ENCODE measurements at regions not wholly inside any gene's neighbourhood (a gene's known extent, or its start where the extent isn't known, plus 50 kb on each side); places are given as distances from the start of the nearest gene placed in this dataset.

- no peak for DNase-seq
These were observed 79.3 kb upstream of the RBMS3 start for GRCh38 chr3:29201604-29202003.

- DNase-seq: no peak
These were observed 78.5 kb upstream of the RBMS3 start for GRCh38 chr3:29202378-29202777.

DNA sequence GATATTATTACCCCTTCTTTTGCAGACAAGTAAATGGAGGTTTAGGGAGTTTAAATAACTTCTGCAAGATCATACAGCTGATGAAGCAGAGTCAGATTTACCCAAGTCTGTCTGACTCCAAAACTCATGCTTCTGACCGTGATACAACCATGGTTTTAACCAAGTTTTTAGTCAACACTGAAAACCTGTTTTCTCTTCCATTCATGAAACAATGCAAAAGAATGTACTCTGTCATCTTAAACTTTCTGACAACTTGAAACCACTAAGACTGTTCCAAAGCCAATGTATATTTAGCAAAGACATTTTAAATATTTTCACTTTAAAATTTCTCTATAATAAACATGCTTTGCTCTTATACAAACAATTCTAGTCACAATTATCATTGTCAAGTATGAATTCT lies 77.0 kb upstream of the RBMS3 start:
- no peak for DNase-seq

DNA sequence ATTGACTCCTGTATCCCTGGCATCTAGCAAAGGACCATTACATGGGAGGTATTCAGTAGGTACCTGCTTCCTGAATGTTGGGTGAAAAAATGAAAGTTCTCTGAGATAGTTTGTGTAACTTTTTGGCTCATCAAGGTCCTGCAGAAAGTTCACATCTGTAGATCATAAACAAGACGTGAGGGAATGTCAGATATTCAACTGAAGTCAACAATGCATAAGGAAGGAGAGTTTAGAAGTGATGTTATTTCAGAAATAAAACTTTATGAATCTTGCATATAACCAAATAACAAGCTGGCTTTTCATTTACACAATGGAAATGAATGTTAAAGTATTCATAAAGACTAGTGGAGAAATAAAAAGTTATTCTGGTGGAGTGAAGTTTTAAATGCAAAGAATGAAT lies 73.4 kb upstream of the RBMS3 start:
- no peak for DNase-seq

DNA sequence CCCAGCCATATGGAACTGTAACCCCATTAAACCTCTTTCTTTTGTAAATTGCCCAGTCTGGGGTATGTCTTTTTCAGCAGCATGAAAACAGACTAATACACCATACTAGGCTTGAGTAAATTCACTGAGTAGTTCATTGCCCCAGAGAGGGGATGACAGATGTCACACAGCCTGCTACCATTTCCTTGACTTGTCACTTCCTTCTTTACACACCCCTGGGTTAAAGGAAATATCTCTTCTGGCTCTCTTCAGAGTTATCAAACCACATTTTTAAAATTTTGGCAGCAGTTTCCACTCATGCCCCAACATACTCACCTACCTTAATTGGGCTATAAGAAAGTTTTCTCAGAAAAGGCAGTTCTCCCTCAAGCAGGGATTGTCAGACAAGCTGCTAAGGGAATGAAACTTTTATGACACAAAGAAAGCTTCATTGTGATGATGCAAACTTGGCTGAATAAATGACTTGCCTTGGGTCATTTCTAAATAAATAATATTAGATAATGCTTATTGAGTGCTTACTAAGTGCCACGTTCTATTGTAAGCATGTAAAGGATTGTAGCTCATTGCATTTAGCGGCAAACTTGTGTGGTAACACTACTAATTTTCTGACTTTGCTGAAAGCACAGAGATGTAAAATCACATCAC lies 68.0 kb upstream of the RBMS3 start:
- no peak for DNase-seq

DNA sequence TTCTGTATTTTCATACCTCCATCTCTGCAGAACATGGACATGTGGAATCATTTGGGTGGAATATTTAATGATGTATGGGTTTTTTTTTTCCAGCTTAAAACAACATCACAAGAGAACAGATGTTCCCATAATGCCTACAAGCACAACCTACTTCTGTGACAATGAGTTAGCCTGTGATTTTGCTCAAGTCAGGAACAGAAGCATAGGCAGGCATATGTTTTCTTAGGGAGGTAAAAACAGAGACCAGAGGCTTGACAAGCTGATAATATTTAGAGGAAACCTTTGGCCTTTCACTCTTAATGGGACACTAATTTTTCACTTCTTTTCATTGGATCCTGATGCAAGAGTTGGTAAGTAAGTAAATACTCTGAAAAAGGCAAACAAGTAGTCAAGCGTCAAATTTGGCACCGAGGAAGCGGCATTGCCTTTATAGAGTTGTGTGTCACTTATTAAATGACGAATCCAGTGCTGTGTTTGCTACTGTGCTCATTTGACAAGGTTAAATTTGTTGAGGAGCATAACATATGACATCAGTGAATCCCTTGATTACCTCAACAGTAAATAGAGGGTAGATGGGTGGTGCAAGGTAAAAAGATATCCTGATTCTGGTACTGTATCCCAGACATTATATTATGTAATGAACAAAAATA lies 66.7 kb upstream of the RBMS3 start:
- no peak for DNase-seq

GRCh38 chr3:29215948-29216347 lies 64.9 kb upstream of the RBMS3 start:
- no peak for DNase-seq

GRCh38 chr3:29226706-29227105 lies 54.2 kb upstream of the RBMS3 start:
- DNase-seq: no peak

DNA sequence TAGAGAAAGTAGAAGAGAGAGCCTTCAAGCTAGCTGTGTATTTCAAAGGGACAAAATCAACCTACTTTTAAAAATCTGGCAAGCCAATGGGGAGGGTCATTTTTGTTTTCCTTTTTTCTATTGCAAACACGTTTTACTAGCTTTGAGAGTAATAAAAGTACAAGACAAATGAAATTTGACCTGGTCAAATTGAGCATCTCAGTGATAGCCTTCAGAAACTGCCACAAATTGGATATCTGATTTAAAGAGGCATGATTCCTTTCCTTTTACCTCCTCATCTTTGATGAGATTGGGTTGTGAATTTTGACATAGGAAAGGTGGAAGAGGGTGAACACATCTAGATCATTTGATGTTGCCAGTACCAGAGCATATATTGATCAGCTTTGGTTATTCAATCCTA lies 53.6 kb upstream of the RBMS3 start:
- DNase-seq: no peak

Data from activated CD4-positive, alpha-beta T cell treated with anti-CD3 and anti-CD28 coated beads, Interleukin-2, Interleukin-6, amounts not matched to agents 100 ng/mL and 50 ng/mL, durations not matched to agents 16 hours and 8 hours (primary cell).